GM12892 (cell line): ENCODE measurements at regions not wholly inside any gene's neighbourhood (a gene's known extent, or its start where the extent isn't known, plus 50 kb on each side); places are given as distances from the start of the nearest gene placed in this dataset.

Source experiments
- POLR2AphosphoS5 ChIP-seq: IDR thresholded peaks from 2 replicates; pipeline ENCODE4 v1.6.1; 2011; ENCODE audit warnings: low read depth, low read length, control low read depth
- TAF1 ChIP-seq: IDR thresholded peaks from 2 replicates; pipeline ENCODE4 v1.6.1; 2011; ENCODE audit warnings: low read depth, mild to moderate bottlenecking, control low read depth, low read length, borderline replicate concordance

- TF ChIP-seq POLR2AphosphoS5 = no peak
- no peak for TF ChIP-seq TAF1
Observed at GRCh38 chr7:85412912-85413311, 226.1 kb upstream of the SEMA3D start.
